ENCODE measurements at regions not wholly inside any gene's neighbourhood (a gene's known extent, or its start where the extent isn't known, plus 50 kb on each side); places are given as distances from the start of the nearest gene placed in this dataset.

DNA sequence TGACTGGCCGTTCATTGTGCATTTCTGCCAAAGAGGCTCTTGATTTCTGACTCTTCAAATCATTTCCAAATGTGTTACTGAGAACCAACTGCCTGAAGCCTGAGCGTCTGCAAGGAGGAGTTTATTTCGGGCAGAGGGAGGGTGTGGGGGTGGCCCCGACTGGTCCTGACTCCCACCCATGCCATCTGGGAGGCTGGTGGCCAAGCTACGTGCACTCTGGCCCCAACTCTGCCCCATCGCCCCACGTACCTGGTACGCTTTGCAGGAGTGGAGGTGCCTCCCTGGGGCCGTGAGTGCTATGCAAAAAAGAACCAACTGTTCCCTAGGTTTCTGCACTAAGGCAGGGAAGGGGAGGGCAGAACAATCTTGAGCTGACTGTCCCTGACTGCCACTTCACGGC, 846.8 kb downstream of the BRD1 start:
- Histone ChIP-seq H3K4me3 (ENCODE audit: low read depth, low read length) (no peak overlapping the region), H3K9me3 (ENCODE audit: control insufficient read depth, insufficient read depth, low read depth, low read length) (no peaks in the 10 kb centered on the region), H3K27ac (ENCODE audit: extremely low read depth, low read depth, low read length) (no peak overlapping the region), H3K4me1 (ENCODE audit: control insufficient read depth, insufficient read depth, low read length) (no peaks in the 10 kb centered on the region), H3K36me3 (ENCODE audit: control insufficient read depth in 2 of 2, insufficient read depth in 1 of 2, low read length in 2 of 2) (no peaks in the 10 kb centered on the region)
- CTCF ChIA-PET, result interaction anchor here (0.6 to 2.0 kb wide), 4 partner anchors 12 to 527 kb away, joined by 3 to 15 read pairs (median 3); no protein-coding TSS in a partner anchor
- TF ChIP-seq ZNF654 (tag by site-specific recombination; IDR thresholded peaks at IDR 0.05; ENCODE audit: low read depth) (no peak), KLF8 (tag by site-specific recombination; IDR thresholded peaks at IDR 0.05) (no peak), ZNF248 (tag by site-specific recombination; IDR thresholded peaks at IDR 0.05) (no peak), ZNF785 (tag by site-specific recombination; IDR thresholded peaks at IDR 0.05) (no peak), YY1 (tag by site-specific recombination; IDR thresholded peaks at IDR 0.05) (no peak), SP3 (tag by site-specific recombination; IDR thresholded peaks at IDR 0.05) (no peak), MYNN (tag by site-specific recombination; IDR thresholded peaks at IDR 0.05; ENCODE audit: borderline replicate concordance) (no peak), ZNF558 (tag by site-specific recombination; IDR thresholded peaks at IDR 0.05) (no peak)
- TF ChIP-seq, protein P1, sequence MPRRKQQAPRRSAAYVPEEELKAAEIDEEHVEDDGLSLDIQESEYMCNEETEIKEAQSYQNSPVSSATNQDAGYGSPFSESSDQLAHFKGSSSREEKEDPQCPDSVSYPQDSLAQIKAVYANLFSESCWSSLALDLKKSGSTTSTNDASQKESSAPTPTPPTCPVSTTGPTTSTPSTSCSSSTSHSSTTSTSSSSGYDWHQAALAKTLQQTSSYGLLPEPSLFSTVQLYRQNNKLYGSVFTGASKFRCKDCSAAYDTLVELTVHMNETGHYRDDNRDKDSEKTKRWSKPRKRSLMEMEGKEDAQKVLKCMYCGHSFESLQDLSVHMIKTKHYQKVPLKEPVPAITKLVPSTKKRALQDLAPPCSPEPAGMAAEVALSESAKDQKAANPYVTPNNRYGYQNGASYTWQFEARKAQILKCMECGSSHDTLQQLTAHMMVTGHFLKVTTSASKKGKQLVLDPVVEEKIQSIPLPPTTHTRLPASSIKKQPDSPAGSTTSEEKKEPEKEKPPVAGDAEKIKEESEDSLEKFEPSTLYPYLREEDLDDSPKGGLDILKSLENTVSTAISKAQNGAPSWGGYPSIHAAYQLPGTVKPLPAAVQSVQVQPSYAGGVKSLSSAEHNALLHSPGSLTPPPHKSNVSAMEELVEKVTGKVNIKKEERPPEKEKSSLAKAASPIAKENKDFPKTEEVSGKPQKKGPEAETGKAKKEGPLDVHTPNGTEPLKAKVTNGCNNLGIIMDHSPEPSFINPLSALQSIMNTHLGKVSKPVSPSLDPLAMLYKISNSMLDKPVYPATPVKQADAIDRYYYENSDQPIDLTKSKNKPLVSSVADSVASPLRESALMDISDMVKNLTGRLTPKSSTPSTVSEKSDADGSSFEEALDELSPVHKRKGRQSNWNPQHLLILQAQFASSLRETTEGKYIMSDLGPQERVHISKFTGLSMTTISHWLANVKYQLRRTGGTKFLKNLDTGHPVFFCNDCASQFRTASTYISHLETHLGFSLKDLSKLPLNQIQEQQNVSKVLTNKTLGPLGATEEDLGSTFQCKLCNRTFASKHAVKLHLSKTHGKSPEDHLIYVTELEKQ (tag by site-specific recombination; IDR thresholded peaks at IDR 0.05; ENCODE audit: borderline replicate concordance), result no peak
- TF ChIP-seq, protein P2, sequence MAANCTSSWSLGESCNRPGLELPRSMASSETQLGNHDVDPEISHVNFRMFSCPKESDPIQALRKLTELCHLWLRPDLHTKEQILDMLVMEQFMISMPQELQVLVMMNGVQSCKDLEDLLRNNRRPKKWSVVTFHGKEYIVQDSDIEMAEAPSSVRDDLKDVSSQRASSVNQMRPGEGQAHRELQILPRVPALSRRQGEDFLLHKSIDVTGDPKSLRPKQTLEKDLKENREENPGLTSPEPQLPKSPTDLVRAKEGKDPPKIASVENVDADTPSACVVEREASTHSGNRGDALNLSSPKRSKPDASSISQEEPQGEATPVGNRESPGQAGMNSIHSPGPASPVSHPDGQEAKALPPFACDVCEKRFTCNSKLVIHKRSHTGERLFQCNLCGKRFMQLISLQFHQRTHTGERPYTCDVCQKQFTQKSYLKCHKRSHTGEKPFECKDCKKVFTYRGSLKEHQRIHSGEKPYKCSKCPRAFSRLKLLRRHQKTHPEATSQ (tag by site-specific recombination; IDR thresholded peaks at IDR 0.05), result no peak
- POLR2A ChIA-PET, result no interaction called here

DNA sequence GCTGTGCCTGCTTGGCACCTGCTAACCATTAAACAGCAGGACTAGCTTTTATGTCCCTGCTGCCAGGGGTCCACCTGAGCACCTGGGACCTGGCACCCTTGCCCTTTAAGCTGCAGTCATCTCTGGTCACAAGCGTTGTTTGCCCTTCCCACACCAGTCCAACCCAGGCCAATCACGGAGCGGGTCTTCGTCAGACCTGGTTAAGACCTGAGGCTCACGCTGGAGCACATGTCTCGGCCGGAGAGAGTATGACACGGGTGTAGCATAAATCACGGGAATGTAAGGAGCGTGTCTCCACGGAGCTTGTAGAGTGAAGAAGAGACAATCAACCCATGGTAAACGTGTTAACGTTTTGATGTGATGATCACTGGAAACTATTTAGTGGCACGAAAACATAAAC, 847.3 kb downstream of the BRD1 start:
- TF ChIP-seq ZBTB7A (tag by site-specific recombination; IDR thresholded peaks at IDR 0.05; ENCODE audit: low read depth) (no peak), ZNF585B (tag by site-specific recombination; IDR thresholded peaks at IDR 0.05) (no peak), ZNF114 (tag by site-specific recombination; IDR thresholded peaks at IDR 0.05) (no peak), ZBTB20 (tag by site-specific recombination; IDR thresholded peaks at IDR 0.05) (no peak)
- Histone ChIP-seq H3K36me3 (ENCODE audit: control insufficient read depth in 2 of 2, insufficient read depth in 1 of 2, low read length in 2 of 2) (no peaks in the 10 kb centered on the region), H3K9me3 (ENCODE audit: control insufficient read depth, insufficient read depth, low read depth, low read length) (no peaks in the 10 kb centered on the region), H3K27ac (ENCODE audit: extremely low read depth, low read depth, low read length) (no peak overlapping the region), H3K4me1 (ENCODE audit: control insufficient read depth, insufficient read depth, low read length) (no peaks in the 10 kb centered on the region), H3K4me3 (ENCODE audit: low read depth, low read length) (no peak overlapping the region)
- CTCF ChIA-PET, result interaction anchor here (0.6 to 2.0 kb wide), 5 partner anchors 12 to 528 kb away, joined by 3 to 15 read pairs (median 3); no protein-coding TSS in a partner anchor
- POLR2A ChIA-PET, result no interaction called here

DNA sequence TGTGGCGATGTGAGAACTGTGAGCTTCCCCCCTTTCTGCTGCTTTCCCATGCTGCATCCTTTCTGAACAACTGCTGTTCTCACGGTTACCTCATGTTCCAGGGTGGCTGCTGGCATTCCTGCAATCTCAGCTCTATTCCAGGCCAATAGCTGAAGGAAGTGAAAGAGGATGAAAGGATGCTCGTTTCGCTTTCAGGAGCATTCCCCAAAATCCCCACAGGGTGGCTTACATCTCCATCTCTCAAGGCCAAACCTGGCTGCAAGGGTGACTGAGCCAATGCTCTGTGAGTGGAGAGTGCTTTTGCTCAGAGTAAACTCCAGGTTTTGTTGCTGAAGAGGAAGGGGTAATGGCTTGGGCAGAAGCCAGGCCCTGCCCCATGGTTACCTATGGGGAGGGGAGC, 848.2 kb downstream of the BRD1 start:
- Histone ChIP-seq H3K9me3 (ENCODE audit: control insufficient read depth, insufficient read depth, low read depth, low read length) (no peaks in the 10 kb centered on the region), H3K36me3 (ENCODE audit: control insufficient read depth in 2 of 2, insufficient read depth in 1 of 2, low read length in 2 of 2) (no peaks in the 10 kb centered on the region), H3K27ac (ENCODE audit: extremely low read depth, low read depth, low read length) (no peak overlapping the region), H3K4me1 (ENCODE audit: control insufficient read depth, insufficient read depth, low read length) (no peaks in the 10 kb centered on the region), H3K4me3 (ENCODE audit: low read depth, low read length) (no peak overlapping the region)
- CTCF ChIA-PET, result interaction anchor here (0.7 to 2.0 kb wide), 3 partner anchors 169 to 653 kb away, joined by 3 to 15 read pairs (median 4); no protein-coding TSS in a partner anchor
- POLR2A ChIA-PET, result no interaction called here
- TF ChIP-seq, protein P3, sequence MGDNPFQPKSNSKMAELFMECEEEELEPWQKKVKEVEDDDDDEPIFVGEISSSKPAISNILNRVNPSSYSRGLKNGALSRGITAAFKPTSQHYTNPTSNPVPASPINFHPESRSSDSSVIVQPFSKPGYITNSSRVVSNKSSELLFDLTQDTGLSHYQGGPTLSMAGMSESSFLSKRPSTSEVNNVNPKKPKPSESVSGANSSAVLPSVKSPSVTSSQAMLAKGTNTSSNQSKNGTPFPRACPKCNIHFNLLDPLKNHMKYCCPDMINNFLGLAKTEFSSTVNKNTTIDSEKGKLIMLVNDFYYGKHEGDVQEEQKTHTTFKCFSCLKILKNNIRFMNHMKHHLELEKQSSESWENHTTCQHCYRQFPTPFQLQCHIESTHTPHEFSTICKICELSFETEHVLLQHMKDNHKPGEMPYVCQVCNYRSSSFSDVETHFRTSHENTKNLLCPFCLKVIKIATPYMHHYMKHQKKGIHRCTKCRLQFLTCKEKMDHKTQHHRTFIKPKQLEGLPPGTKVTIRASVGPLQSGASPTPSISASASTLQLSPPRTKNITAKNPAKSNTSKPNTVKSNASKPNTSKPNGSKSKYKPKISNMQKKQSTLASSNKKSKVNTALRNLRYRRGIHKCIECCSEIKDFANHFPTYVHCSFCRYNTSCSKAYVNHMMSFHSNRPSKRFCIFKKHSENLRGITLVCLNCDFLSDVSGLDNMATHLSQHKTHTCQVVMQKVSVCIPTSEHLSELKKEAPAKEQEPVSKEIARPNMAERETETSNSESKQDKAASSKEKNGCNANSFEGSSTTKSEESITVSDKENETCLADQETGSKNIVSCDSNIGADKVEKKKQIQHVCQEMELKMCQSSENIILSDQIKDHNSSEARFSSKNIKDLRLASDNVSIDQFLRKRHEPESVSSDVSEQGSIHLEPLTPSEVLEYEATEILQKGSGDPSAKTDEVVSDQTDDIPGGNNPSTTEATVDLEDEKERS (tag by site-specific recombination; IDR thresholded peaks at IDR 0.05), result 0 out of 2 replicates have a peak, but pooled peaks have one; percentile 22
- no peak for TF ChIP-seq ZXDB (tag by site-specific recombination; IDR thresholded peaks at IDR 0.05)
- no peak for TF ChIP-seq MEIS1 (CRISPR knock-in tag; IDR thresholded peaks at IDR 0.05; ENCODE audit: borderline replicate concordance)
- TF ChIP-seq, protein P4, sequence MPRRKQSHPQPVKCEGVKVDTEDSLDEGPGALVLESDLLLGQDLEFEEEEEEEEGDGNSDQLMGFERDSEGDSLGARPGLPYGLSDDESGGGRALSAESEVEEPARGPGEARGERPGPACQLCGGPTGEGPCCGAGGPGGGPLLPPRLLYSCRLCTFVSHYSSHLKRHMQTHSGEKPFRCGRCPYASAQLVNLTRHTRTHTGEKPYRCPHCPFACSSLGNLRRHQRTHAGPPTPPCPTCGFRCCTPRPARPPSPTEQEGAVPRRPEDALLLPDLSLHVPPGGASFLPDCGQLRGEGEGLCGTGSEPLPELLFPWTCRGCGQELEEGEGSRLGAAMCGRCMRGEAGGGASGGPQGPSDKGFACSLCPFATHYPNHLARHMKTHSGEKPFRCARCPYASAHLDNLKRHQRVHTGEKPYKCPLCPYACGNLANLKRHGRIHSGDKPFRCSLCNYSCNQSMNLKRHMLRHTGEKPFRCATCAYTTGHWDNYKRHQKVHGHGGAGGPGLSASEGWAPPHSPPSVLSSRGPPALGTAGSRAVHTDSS (tag by site-specific recombination; IDR thresholded peaks at IDR 0.05), result no peak
- TF ChIP-seq, protein P5, sequence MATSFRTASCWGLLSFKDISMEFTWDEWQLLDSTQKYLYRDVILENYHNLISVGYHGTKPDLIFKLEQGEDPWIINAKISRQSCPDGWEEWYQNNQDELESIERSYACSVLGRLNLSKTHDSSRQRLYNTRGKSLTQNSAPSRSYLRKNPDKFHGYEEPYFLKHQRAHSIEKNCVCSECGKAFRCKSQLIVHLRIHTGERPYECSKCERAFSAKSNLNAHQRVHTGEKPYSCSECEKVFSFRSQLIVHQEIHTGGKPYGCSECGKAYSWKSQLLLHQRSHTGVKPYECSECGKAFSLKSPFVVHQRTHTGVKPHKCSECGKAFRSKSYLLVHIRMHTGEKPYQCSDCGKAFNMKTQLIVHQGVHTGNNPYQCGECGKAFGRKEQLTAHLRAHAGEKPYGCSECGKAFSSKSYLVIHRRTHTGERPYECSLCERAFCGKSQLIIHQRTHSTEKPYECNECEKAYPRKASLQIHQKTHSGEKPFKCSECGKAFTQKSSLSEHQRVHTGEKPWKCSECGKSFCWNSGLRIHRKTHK (tag by site-specific recombination; IDR thresholded peaks at IDR 0.05), result no peak
- no peak for TF ChIP-seq ZIC2 (tag by site-specific recombination; IDR thresholded peaks at IDR 0.05)
- peak; percentile 61 for TF ChIP-seq SETDB1 (IDR thresholded peaks at IDR 0.05; ENCODE audit: insufficient read length, low read length)
- TF ChIP-seq BCL11A (tag by site-specific recombination; IDR thresholded peaks at IDR 0.05; ENCODE audit: low read depth), result no peak
